Small intestine (tissue), 7 donors: ENCODE measurements at regions not wholly inside any gene's neighbourhood (a gene's known extent, or its start where the extent isn't known, plus 50 kb on each side); places are given as distances from the start of the nearest gene placed in this dataset.

ENCODE experiments used
- DNase-seq, 2 donors: peaks; one replicate each; pipeline versions ENCODE4 v3.0.0 to v3.0.0-alpha.2; 2013
- FAIRE-seq: peaks from 2 replicates; lab custom pipeline; 2012; peaks lifted over from hg19 to GRCh38; lab: Jason Lieb, UNC
- H3K27ac ChIP-seq, 3 donors: one replicate each; pipeline ENCODE4 v1.5.1; 2013; ENCODE audit warnings: low read length in 2 of 3, mild to moderate bottlenecking in 2 of 3, control low read depth in 1 of 3, inconsistent platforms in 1 of 3, low read depth in 1 of 3, moderate library complexity in 1 of 3
- H3K27me3 ChIP-seq, 3 donors: one replicate each; pipeline ENCODE4 v1.6.1; 2013; ENCODE audit warnings: low read length in 3 of 3, inconsistent platforms in 1 of 3; ENCODE audit not compliant: control insufficient read depth in 3 of 3, insufficient read depth in 3 of 3
- H3K36me3 ChIP-seq, 3 donors: one replicate each; pipeline ENCODE4 v1.6.1; 2013; ENCODE audit warnings: low read length in 3 of 3, inconsistent platforms in 1 of 3, low read depth in 1 of 3, mild to moderate bottlenecking in 1 of 3, moderate library complexity in 1 of 3; ENCODE audit not compliant: control insufficient read depth in 3 of 3, insufficient read depth in 2 of 3
- H3K4me1 ChIP-seq, 3 donors: one replicate each; pipeline ENCODE4 v1.6.1; 2013; ENCODE audit warnings: low read length in 2 of 3, inconsistent platforms in 1 of 3, low read depth in 1 of 3, mild to moderate bottlenecking in 1 of 3, moderate library complexity in 1 of 3; ENCODE audit not compliant: control insufficient read depth in 3 of 3, insufficient read depth in 2 of 3
- H3K4me3 ChIP-seq, 3 donors: one replicate each; pipeline ENCODE4 v1.5.1; 2013; ENCODE audit warnings: low read length in 3 of 3, control low read depth in 1 of 3, inconsistent platforms in 1 of 3, low read depth in 1 of 3, mild to moderate bottlenecking in 1 of 3, moderate library complexity in 1 of 3
- H3K9me3 ChIP-seq, 2 donors: one replicate each; pipeline ENCODE4 v1.6.1; 2013; ENCODE audit warnings: low read depth in 1 of 2, low read length in 1 of 2; ENCODE audit not compliant: control insufficient read depth in 2 of 2, insufficient read depth in 1 of 2
- WGBS, 3 donors: extraction: QIAGEN DNeasy Blood & Tissue Kit; methylation state at CpG; one replicate each; pipeline ENCODE4 v1.1.7; 2013; 5-methylcytosine and 5-hydroxymethylcytosine counted together
- donor health status: healthy with polysubstance abuse.
- donor health status: control.
- donor health status: control.
- donor health status: Bipolar disorder and iron deficiency.
- donor health status: healthy.

DNA sequence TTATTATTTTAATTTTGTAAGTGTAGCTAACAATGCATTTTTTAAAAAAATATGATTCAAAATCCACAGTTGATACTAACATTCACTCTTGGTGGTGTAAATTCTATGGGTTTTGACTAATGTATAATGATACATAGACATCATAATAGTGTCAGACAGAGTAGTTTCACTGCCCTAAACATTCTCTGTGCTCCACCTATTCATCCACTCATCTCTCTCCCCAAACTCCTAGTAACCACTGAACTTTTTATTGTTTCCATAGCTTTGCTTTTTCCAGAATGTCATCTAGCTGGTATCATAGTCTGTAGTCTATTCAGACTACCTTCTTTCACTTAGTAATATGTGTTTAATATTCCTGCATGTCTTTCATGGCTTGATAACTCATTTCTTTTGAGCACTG is 194.0 kb upstream of the NLGN4Y start:
- Histone ChIP-seq H3K9me3 (no peaks in the 10 kb centered on the region), H3K27ac (no peak overlapping the region), H3K4me3 (no peak overlapping the region), H3K36me3 (no peaks in the 10 kb centered on the region), H3K27me3 (no peaks in the 10 kb centered on the region), H3K4me1 (no peaks in the 10 kb centered on the region)
- FAIRE-seq (no peak), DNase-seq (no peak)

- FAIRE-seq = no peak
- no peaks in the 10 kb centered on the region for H3K9me3 ChIP-seq
- no peak overlapping the region for H3K4me3 ChIP-seq
- no peaks in the 10 kb centered on the region for H3K4me1 ChIP-seq
- no peak for DNase-seq
- no peaks in the 10 kb centered on the region for H3K36me3 ChIP-seq
- WGBS, 3 donors = 74 to 76% methylated on average over 4 of the region's 4 CpGs; no CpG with 5 or more reads in 1 of the 3 donors
- no peaks in the 10 kb centered on the region for H3K27me3 ChIP-seq
- no peak overlapping the region for H3K27ac ChIP-seq
Observed at GRCh38 chrY:14339524-14339923, 184.8 kb upstream of the NLGN4Y start.

DNA sequence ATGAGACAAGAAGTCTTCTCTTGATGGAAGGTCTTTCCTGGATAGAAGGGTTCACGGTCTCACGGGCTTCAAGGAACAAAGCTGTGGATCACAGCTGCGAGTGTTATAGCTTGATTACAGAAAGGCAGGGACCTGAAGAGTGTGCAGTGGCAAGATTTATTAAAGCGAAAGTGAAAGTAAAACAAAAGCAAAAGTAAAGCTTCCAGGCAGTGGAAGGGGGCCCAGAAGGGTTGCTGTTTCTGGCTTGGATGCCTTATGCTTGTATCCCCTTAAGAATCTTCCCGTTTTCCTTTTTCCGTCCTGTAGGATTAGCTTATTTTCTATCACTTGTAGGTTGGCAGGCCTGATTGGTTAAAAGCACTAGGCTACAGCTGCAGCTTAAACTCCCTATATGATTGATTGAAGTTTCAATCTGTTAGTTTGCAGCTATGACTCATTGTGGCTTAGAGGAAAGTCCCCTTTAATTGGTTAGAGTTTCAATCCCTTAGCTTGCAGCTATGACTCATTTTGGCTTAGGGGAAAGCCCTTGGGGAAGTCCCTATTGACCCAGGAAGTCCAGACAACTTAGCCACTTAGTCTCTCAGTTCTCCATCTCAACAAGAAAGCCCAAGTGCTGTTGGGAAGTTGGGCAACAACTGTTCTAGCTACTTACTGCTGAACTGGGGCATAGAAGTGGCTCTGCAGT is 183.7 kb upstream of the NLGN4Y start:
- no peaks in the 10 kb centered on the region for H3K9me3 ChIP-seq
- no peak for FAIRE-seq
- 33 to 43% methylated on average over 6 of the region's 6 CpGs; no CpG with 5 or more reads in 1 of the 3 donors for WGBS, 3 donors
- H3K27me3 ChIP-seq = no peaks in the 10 kb centered on the region
- H3K36me3 ChIP-seq = no peaks in the 10 kb centered on the region
- no peak overlapping the region for H3K27ac ChIP-seq
- no peak overlapping the region for H3K4me3 ChIP-seq
- peak; percentile 2 to 27 for DNase-seq
- H3K4me1 ChIP-seq = no peaks in the 10 kb centered on the region

GRCh38 chrY:14344648-14345333 is 179.5 kb upstream of the NLGN4Y start:
- no peaks in the 10 kb centered on the region for H3K27me3 ChIP-seq
- DNase-seq (peak in 1 of 2 donors; percentile 6), FAIRE-seq (no peak)
- no peak overlapping the region for H3K27ac ChIP-seq
- H3K9me3 ChIP-seq = no peaks in the 10 kb centered on the region
- H3K4me3 ChIP-seq = no peak overlapping the region
- no peaks in the 10 kb centered on the region for H3K36me3 ChIP-seq
- no peaks in the 10 kb centered on the region for H3K4me1 ChIP-seq
- whole genome bisulfite sequencing, 3 donors = 41 to 59% methylated on average over 5 of the region's 5 CpGs; no CpG with 5 or more reads in 1 of the 3 donors

- Histone ChIP-seq H3K27me3 (no peaks in the 10 kb centered on the region), H3K4me3 (no peak overlapping the region), H3K9me3 (no peaks in the 10 kb centered on the region), H3K27ac (no peak overlapping the region), H3K4me1 (no peaks in the 10 kb centered on the region), H3K36me3 (no peaks in the 10 kb centered on the region)
- 11 to 24% methylated on average over 1 of the region's 1 CpG; no CpG with 5 or more reads in 1 of the 3 donors for WGBS, 3 donors
- FAIRE-seq = no peak
- DNase-seq = no peak
Observed at GRCh38 chrY:14351590-14351989, 172.7 kb upstream of the NLGN4Y start.

- no peaks in the 10 kb centered on the region for H3K4me1 ChIP-seq
- H3K27ac ChIP-seq = no peak overlapping the region
- DNase-seq (no peak), FAIRE-seq (no peak)
- 60 to 63% methylated on average over 2 of the region's 2 CpGs; no CpG with 5 or more reads in 1 of the 3 donors for WGBS, 3 donors
- no peaks in the 10 kb centered on the region for H3K27me3 ChIP-seq
- H3K4me3 ChIP-seq = no peak overlapping the region
- H3K36me3 ChIP-seq = no peaks in the 10 kb centered on the region
- H3K9me3 ChIP-seq = no peaks in the 10 kb centered on the region
Observed at GRCh38 chrY:14356154-14356553, 168.2 kb upstream of the NLGN4Y start.

DNA sequence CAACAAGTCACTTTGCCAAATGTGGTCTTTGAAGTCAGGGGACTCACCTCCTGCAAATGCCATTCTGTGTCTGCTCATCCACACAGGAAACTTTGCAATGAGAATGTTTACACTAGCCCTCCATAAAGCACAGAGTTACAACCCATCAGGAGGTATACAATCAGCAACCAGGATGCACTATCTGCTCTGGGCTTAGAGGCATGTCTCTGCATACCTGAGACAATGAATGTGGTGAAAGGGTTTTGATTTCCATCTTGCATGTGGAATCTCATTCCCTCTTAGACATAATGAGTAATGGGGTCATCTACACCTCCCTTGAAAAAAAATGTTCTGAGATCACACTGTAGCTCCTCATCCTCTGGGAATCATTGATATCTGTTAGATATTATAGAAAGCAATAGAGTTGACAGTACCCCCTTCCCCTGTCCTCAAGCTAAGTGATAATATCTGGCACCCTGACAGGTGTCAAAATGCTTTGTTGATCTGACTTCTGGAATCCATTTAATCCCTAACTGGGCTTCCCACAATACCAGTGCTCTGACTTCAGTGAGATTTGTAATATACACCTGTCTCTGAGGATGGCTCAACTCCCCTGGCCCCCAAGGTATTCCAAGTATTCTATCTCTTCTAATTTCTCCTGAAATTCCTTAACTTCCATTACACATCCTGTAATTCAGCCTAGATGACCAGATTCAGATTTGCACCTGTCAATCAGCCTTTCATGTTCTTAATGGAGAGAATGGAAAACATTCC is 163.4 kb upstream of the NLGN4Y start:
- H3K27me3 ChIP-seq = no peaks in the 10 kb centered on the region
- no peak overlapping the region for H3K4me3 ChIP-seq
- no peaks in the 10 kb centered on the region for H3K4me1 ChIP-seq
- H3K36me3 ChIP-seq = no peaks in the 10 kb centered on the region
- FAIRE-seq = no peak
- no peak for DNase-seq
- H3K27ac ChIP-seq = no peak overlapping the region
- H3K9me3 ChIP-seq = no peaks in the 10 kb centered on the region

DNA sequence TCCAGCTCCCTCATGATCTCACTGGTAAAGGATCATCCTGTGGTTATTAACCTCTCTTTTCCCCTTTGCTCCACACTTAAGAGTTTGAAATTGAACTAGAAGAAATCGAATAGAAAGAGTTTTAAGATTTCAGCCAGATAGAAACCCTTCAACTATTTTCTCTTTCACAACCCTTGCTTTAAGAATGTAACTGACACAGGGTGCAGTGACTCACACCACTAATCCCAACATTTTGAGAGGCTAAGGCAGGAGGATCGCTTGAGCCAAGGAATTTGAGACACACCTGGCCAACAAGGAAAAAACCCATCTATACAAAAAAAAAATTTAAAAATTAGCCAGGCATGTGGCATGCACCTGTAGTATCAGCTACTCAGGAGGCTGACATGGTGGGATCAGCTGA is 150.7 kb upstream of the NLGN4Y start:
- Histone ChIP-seq H3K36me3 (no peaks in the 10 kb centered on the region), H3K27ac (no peak overlapping the region), H3K4me1 (no peaks in the 10 kb centered on the region), H3K9me3 (no peaks in the 10 kb centered on the region), H3K27me3 (no peaks in the 10 kb centered on the region), H3K4me3 (no peak overlapping the region)
- 57 to 84% (median 74%) methylated on average over 1 to 2 of the region's 2 CpGs for WGBS, 3 donors
- DNase-seq (no peak), FAIRE-seq (no peak)
